D341Med (cell line): ENCODE measurements at regions not wholly inside any gene's neighbourhood (a gene's known extent, or its start where the extent isn't known, plus 50 kb on each side); places are given as distances from the start of the nearest gene placed in this dataset.

Experiments
- DNase-seq: peaks from one replicate; pipeline ENCODE4 v3.0.0; 2012; ENCODE audit warnings: low spot score

- no peak for DNase-seq
Measured at GRCh38 chr1:14441302-14441741, 157.2 kb upstream of the KAZN start.

DNA sequence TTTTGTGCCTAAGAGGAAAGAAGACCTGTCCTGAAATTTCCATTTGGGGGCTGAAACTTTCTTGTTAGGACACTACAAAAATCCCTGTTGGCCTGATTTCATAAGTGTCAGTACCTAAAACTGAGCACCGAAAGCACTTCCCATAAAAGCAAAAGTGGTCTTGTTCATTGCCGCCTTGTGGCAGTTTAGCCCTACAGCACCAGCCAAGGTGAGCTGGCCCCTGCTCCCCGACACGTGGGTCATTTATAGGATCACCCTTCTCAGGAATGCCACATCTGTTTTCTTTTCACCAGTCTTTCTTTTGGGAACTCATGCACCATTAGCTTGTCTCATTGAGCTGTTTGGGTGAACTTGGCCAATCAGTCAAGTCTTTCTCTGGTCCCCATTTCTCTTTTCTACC lies 155.8 kb upstream of the KAZN start:
- no peak for DNase-seq

DNA sequence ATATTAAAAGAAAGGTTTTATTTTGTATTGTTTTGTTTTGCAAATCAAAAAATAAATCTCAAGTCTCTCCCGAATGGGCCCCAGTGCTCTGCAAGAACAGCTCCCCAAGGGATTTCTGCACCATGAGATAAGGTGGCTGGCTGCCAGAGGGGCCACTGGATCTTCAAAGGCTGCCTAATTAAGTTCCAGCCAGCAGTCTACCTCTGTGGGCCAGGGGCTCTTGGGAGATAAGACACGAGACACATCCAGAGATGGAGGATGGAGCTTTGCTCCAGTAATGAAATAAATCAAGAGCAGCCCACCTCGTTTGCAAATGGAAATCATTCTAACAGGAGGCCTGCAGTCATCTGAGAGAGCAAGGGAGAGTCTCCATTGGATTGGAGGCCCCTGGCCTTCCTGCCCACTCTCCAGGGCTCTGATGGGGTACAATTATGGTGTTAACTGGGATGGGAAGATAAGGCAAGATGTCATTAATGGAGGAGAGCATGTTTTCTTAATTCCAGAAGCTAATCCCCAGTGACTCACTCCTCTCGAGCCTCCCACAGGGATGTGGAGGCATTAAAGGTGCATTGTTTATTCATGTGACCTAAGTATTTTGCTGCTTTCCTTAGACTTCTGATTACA lies 155.2 kb upstream of the KAZN start:
- DNase-seq: no peak

GRCh38 chr1:14451217-14451616 lies 147.3 kb upstream of the KAZN start:
- no peak for DNase-seq

- no peak for DNase-seq
Measured at GRCh38 chr1:14452551-14452950, 145.9 kb upstream of the KAZN start.

DNA sequence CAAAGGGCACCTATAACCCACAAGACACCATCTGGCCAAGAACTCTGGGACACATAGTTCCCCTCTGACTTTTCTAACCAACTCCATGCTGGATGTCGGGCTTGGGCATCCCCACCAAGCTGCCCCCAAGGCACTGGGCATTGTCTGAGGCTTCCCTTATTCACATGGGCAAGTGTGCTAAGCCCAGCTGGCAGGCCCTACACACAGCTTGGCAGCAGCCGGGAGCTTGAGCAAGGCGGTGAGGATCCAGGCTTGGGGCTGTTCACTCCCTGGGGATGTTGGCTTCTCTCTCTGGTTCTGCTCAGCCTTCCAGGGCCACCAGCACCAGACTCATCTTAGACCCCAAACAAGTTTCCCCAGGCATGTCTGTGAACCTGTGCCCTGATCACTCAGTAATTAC lies 138.3 kb upstream of the KAZN start:
- DNase-seq: no peak

GRCh38 chr1:14462851-14463250 lies 135.6 kb upstream of the KAZN start:
- no peak for DNase-seq

DNA sequence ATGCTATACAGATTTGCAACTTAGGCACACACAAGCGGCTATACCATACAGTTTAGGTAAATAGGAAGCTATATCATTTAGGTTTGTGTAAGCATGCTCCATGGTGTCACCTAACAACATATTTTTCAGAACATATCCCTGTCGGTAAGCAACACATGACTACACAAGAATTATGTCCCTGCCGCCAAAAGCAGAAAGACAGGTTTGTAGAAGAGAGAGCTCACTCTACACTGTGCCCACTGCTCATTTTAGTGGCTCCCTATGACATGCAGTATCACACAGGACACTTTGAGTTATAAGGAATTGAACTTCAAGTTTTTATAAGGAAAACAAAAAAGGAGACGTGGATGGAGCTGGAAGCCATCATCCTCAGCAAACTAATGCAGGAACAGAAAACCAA lies 132.5 kb upstream of the KAZN start:
- DNase-seq: no peak

- DNase-seq: no peak
Measured at GRCh38 chr1:14467112-14467511, 131.4 kb upstream of the KAZN start.

DNA sequence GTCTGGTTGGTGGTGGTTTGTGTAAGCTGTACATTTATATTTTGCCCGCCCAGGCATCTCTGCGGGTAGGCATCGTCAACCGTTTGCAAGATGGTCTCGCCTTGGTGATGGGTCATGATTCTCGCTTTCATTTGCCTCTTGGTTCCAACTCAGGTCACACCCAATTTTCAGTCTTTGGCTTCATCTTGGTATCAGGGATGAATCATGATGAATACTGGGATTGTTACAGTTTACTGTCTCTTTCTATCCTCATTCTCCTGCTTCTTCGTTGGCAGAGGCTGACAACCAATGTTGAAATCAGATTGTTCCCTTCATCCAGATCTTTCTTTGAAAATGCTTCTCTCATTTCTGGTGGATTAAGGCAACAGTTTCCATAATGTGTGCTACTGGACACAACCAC lies 129.7 kb upstream of the KAZN start:
- DNase-seq: no peak

- DNase-seq: no peak
Measured at GRCh38 chr1:14470802-14471201, 127.7 kb upstream of the KAZN start.

DNA sequence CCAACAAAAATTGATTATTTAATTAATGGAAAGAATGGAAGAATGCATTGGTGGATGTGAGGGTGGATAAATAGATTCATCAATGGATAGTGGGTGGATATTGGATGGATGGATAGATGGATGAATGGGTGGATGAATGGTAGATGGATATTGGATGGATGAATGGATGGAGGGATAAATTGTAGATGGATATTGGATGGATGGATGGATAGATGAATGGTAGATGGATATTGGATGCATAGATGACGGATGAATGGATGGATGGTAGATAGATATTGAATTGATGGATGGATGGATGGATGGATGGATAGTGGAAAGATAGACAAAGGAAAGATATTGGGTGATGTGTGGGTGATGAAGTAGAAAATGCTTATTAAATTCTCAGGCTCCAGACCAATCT lies 123.6 kb upstream of the KAZN start:
- no peak for DNase-seq

DNA sequence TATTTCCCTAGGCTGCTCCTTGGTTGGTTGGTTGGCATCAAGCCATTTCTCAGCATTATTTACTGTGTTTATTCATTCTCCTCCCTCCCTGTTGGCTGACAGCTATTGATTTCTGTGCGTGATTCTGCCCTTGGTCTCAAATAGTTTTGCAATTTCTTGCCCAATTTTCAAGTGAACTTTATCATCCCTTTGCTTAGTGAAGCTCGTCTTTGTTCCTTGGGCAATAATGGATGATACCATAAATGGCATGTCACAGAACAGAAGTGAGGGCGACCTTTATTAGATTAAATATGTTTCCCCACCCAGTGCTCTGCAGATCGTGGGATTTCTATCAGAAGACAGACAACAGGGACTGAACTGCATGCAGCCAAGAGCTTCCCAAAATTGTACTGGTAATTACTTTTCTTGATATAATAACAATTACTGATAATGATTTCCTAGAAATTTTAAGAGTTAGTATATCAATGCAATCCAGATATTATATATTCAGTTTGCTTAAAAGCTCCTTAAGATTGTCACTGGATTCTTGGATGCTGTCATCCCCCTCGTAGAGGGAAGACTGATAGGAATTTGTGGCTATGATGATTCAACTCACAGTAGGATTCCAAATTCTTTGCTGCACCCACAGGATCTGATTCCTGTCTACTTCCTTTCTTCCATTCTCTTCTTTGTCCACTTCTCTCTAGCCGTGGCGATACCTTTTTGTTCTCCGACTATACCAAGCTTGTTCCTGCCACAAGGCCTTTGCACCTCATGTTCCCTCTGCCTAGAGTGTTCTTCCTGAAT lies 122.1 kb upstream of the KAZN start:
- DNase-seq: no peak

DNA sequence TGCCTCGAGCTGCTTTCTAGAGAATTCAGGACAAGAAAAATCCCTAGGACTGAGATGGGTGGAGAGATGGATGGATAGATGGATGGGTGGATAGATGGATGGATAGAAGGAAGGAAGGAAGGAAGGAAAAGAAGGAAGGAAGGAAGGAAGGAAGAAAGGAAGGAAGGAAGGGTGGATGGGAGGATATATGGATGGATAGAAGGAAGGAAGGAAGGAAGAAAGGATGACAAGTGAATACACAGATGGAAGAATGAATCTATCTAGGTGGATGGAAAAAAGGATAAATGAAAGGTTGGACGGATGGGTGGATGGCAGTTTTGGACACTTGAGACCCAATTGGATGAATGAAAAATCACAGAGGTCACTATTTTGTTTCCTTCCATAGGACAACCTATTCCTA lies 120.4 kb upstream of the KAZN start:
- DNase-seq: no peak

DNA sequence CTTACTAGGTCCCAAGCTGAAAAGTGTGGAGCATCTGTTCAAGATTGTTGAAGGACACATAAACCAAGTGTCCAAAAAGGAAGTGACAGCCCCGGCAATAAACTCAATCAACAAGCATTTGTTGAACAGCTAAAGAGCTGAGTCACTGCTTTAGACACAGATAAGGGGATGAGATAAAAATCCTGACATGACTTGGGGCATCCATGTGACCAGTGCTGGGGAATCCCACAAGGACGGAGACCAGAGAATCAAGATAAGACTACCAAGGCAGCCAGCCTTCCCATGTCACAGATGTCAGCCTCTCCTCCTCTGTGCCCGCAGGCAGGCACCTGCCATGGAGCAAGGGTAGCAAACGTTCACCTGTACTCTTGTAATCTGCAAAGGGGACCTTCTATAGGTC lies 118.6 kb upstream of the KAZN start:
- DNase-seq: no peak

- DNase-seq: no peak
Measured at GRCh38 chr1:14482784-14483450, 115.6 kb upstream of the KAZN start.

DNA sequence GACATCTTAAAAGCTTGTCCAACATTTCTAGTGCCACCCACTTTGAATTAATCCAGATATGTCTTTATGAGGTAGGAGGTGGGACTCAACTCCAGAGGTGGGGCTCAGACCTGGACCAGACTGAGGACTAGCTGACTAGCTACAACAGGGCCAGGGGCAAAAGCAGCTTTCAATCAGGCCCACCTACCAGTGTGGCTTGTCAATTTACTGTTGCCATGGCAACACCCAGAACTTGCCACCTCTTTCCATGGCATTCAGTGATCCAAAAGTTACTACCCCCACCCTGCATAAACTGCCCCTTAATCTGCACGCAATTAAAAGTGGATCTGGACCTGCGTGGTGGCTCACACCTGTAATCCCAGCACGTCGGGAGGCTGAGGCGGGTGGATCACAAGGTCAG lies 113.2 kb upstream of the KAZN start:
- no peak for DNase-seq

GRCh38 chr1:14486401-14487201 lies 111.9 kb upstream of the KAZN start:
- DNase-seq: no peak

DNA sequence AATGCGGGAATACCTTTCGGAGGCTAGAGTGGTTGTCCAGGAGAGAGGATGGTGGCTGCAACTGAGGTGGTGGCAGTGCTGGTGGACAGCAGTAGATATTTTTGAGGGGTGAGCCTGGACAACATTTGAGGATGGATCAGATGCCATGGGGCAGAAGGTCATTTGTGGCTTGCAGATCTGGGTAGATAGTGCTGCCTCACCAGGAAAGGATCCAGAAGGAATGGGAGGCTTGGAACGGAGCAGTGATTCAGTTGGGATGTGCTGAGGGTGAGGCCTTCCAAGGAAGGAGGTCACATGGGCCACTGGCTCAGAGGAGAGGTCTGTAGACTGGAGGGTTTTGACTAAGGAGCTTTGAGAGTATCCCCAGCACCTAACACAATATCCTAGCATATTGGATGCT lies 110.8 kb upstream of the KAZN start:
- DNase-seq: no peak

DNA sequence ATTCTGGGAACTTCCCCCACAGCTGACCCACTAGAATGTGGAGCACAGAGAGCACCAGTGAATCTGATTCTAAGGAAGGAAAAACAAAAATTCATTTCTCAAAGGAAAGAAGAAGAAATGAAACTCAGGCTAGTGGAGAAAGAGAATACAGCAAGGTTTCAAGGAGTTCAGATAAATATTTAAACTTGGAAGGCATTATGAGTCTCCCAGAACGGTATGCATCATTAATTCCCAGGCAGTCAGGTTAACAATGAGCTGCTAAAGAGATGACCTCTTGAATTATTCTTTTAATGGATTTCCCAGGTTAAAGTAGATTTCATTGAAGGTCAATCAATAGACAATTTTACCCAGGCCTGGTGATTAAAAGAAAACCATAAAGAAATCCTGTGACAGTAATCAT lies 103.6 kb upstream of the KAZN start:
- DNase-seq: no peak

DNA sequence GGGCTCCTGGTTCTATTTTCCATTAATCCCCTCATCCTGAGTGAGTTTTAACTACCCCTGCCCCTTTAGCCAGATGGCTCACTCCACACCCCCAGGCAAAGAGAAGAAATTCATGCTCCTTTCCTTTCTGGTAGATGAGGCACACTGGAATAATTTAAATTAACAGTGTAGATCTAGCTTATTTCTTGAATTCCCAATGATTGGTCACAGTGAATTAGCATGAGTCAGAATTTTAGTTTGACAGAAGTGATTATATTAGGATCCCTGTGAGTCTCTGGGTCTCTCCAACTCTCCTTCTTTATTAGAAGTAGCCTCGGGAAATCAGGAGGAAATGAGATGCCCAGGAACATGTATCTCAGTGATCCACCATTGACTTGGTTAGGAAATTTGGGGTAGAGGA lies 103.1 kb upstream of the KAZN start:
- DNase-seq: no peak

GRCh38 chr1:14495996-14496395 lies 102.5 kb upstream of the KAZN start:
- DNase-seq: no peak

GRCh38 chr1:14498839-14499238 lies 99.6 kb upstream of the KAZN start:
- DNase-seq: no peak
